ENCODE measurements at regions not wholly inside any gene's neighbourhood (a gene's known extent, or its start where the extent isn't known, plus 50 kb on each side); places are given as distances from the start of the nearest gene placed in this dataset.

DNA sequence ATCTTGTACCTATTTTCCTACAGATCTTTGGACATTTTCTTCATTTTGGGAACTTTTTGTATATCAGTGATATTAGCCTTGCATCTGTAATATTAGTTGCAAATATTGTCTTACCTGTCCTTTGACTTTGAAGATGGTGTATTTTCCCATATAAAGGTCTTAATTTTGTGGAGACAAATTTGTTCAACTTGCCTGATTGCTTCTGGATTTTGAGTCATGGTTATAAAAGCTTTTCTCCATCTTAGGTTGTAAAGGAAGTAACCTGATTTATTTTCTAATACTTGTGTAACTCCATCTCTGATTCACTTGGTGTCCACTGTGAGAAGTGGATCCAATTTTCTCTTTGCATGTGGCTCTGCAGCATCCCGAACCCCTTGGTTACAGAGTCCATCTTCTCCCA, 97.7 kb upstream of the OTOS start:
- no peak for TF ChIP-seq NFRKB (IDR thresholded peaks at IDR 0.05)
- TF ChIP-seq ZNF384 (IDR thresholded peaks at IDR 0.05), result no peak
- TF ChIP-seq SP1 (IDR thresholded peaks at IDR 0.05), result no peak
- TF ChIP-seq TARDBP (IDR thresholded peaks at IDR 0.05), result no peak
- TF ChIP-seq BHLHE40 (IDR thresholded peaks at IDR 0.05; ENCODE audit: borderline replicate concordance), result no peak
- TF ChIP-seq FOXA1 (IDR thresholded peaks at IDR 0.05), result no peak
- TF ChIP-seq FOXK2 (IDR thresholded peaks at IDR 0.05), result no peak
